ENCODE measurements at regions not wholly inside any gene's neighbourhood (a gene's known extent, or its start where the extent isn't known, plus 50 kb on each side); places are given as distances from the start of the nearest gene placed in this dataset.

GRCh38 chr9:87267251-87268070 lies 230.2 kb upstream of the DAPK1 start:
- no peak for TF ChIP-seq CTCF (conservative IDR thresholded peaks at IDR 0.05; ENCODE audit: low read depth in 2 of 2)
- TF ChIP-seq EZH2 (IDR thresholded peaks at IDR 0.05; ENCODE audit: low read depth, unreplicated experiment) = no peak
